ENCODE measurements at regions not wholly inside any gene's neighbourhood (a gene's known extent, or its start where the extent isn't known, plus 50 kb on each side); places are given as distances from the start of the nearest gene placed in this dataset.

DNA sequence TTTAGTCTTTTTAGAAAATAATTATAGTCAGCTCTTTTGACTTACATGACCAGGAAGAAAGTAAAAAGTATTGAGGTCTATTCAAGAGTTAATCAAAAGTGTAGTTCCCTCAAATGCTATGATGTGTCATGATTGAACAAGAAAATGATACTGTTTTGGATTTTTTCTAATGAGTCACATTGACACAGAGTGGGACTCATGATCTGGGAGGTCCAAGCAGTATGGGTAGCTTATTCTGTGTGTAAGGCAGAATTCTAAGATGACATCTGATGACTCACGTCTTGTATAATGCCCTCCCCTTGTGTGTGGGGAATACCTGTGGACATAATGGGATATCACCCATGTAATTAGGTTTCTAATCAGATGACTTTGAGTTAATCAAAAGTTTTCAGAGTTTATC lies 178.1 kb upstream of the DDHD1 start:
- in situ Hi-C loops (cut with MboI; ENCODE audit: low sequenced_read_pairs): no loop called here

DNA sequence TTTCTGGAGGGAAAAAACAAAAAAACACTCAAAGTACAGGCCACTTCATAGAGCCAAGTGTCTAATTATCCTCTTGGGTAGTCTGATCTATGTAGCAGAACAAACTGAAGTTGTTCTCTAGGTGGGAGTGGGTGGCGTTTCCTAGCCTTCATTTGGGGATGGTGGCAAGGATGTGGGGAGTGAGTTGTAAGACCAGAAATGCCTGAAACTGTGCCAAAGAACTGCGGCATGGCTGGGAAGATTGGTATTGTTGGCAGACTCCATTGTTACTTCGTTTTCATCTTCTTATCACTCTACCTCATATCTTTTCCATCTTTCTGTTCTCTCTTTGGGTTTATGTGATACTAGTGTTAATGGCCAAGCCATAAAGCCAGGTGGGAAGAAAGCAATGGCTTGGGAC lies 177.3 kb upstream of the DDHD1 start:
- in situ Hi-C loops (cut with MboI; ENCODE audit: low sequenced_read_pairs): no loop called here

DNA sequence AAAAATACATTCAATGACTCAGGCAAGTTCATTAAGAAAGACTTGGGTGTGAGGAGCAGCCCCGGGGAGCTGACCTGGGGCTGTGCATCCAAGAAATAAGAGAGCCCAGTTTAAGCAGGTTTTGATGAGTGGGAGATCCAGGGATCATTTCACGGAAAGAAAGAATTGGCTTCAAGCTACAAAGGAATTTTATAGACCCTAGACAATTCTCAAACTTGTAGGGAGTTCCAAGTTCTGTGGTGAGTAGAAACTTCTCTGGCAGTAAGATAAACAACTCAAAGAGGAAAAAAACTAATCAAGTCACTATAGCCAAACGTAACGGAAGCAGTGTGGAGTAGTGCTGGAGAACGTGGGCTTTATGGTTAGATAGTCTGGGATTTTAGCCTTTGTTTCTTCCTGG lies 175.7 kb upstream of the DDHD1 start:
- in situ Hi-C loops (cut with MboI; ENCODE audit: low sequenced_read_pairs): no loop called here

DNA sequence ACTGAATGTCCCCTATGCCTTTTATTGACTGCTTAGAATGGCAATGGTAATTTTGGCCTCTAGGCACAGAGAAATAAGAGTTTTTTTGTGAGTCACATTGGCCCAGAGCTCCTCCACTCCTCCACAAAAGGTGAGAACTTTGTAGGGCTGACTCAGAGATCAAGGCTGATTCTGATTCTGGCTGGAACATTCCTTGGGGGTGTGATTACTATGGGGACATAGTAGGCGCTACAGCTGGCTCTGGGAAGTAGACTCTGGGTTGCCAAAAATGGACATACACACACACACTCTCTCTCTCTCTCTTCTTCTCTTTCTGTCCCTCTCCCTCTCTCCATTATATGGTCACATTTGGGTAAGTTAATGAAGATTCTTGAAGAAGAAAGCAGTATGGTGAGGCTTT lies 174.6 kb upstream of the DDHD1 start:
- in situ Hi-C loops (cut with MboI; ENCODE audit: low sequenced_read_pairs): no loop called here

DNA sequence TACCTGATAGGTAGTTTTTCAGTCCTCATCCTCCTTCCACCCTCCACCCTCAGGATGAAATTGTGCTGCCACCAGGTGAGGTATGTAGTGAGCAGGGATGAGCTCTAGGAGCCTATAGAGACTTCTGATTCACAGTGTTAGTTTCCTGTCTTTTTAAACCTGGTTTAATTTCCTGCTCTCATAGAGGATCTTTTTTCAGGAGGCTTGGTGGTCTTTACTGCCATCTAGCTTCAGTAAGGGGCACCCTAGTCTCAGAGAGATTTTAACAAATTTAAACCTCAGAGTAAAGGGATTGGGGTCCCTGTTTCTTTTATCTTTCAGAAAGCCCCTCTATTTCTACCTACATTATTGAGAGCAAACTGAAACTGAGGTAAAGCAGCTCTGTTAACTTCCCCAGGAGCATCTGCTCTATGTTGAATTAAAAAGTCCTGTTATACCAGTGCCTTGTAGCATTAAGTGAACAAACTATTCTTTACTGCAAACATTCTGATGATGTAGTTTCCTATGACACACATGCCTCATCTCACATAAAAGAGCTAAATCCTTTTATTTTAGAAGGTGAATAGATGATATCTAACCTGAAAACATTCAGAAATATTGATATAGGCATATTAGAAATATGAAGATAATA lies 172.2 kb upstream of the DDHD1 start:
- in situ Hi-C loops (cut with MboI; ENCODE audit: low sequenced_read_pairs): no loop called here

DNA sequence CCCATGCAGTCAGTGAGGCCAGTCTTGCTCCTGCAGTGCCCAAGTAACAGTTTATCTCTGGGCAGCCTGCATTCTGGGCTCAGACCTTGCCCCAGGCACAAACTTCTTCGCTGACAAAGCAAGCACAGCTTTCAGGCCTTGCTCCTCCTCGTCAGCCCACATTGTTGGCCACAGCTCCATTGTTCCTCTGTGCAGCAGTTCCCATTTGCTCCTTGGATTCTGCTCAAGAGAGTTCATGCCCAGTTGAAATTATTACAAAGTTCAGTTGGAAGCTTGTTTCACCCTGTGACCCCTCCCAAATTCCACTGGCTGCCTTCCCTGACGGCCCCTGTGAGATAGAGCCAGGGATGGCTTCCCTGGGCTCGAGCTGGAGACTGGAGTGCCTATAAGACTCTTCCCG lies 163.4 kb upstream of the DDHD1 start:
- in situ Hi-C loops (cut with MboI; ENCODE audit: low sequenced_read_pairs): no loop called here

DNA sequence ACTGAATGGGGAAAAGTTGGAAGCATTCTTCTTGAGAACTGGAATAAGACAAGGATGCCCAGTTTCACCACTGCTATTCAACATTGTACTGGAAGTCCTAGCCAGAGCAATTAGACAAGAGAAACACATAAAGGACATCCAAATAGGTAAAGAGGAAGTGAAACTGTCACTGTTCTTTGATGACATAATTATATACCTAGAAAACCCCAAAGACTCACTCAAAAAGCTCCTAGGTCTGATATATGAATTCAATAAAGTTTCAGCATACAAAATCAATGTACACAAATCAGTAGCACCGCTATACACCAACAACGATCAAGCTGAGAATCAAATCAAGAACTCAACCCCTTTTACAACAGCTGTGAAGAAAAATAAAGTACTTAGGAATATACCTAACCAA lies 157.3 kb upstream of the DDHD1 start:
- in situ Hi-C loops (cut with MboI; ENCODE audit: low sequenced_read_pairs): no loop called here

DNA sequence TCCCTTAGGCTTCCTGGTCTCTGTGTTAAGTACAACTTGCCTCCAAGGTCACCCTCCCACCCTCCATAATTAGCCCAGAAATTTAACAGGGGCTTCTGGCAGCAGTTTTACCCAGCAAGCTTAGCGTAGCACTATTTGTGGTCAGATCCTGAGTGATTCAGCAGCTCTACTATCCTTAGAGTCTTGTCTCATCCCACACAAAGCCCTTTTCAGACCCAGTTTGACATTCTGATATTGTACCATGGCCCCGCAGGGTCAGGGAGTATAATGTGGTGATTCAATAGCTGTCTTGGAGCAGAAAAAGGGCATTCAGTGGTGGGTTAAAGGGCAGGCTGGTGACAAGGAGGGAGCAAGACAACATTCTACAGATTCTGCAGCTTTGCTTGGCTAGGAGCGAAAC lies 153.8 kb upstream of the DDHD1 start:
- in situ Hi-C loops (cut with MboI; ENCODE audit: low sequenced_read_pairs): no loop called here

DNA sequence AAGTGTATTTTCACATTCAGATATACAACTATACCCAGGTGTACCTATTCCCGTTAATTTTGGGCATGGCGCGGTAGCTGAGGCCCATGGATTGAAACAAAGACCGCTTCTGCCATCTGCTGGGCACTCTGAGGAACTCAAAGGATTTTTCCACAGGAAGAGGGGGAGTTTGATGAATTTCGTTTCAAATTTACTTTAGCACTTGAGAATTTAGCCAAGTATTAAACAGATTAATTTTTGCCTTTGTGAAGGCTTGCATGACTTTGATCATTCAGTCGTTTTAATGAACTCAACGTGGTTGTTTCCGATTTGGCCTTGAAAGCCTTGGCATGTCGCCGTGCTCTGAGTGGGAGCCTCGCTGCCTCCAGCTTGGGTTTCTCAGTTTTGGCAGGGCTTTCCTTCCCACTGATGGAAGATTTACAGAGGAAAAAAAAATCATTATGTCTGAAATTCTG lies 153.2 kb upstream of the DDHD1 start:
- in situ Hi-C loops (cut with MboI; ENCODE audit: low sequenced_read_pairs): no loop called here

DNA sequence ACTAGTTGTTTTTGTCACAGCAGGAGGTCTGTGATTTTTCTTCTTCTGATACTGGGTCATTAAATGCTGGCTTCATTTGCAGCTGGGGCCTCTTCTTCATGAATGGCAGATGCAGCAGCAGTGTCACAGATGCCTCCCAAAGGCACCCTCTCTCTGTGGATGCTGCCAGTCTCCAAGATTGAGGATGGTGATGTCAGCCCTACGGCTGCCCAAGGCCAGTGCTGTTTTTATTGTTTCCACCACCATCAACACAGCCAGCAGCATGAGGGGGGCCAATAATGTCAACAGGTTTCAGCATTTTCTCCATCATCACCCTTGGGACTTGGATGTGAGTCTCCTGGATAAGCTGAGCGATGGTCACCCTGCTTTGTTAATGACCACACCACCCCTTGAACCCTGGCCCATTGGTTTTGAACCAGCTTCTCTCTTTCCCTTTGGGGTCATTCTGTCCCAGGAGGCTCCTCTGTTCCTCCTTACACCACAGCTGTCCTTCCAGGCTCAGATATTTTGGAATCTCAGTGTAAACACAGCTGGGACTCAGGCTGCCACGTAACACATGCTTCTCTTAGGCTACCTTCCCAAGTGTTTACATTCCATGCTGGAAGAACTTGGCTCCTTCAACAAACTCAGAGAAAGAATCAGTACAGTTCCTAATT lies 151.7 kb upstream of the DDHD1 start:
- in situ Hi-C loops (cut with MboI; ENCODE audit: low sequenced_read_pairs): no loop called here

DNA sequence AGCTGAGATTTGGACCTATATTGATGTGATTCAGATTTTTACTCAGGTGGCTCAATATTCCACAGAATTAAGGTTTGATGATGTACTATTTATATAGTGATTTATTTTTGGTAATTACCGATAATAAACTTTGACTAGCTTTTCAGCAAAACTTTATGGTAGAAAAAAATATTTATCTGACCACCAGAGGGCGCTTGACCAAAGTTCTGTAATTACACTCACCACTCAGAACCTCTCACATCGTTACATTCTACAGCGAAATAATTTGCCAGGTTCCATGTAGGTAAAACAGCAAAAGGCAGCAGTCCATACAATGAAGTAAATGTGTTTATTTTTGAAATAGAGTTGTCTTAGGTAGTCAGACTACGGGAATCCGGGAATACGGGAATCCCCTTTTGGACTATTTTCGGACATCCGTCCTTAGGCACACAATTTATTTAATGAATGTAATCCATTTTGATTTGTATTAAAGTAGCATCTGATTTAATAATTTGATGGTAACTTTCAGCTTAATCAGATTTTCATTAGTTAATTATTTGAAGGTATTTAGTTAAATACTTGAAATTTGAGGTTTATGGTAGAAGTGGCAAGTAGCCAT lies 143.0 kb upstream of the DDHD1 start:
- in situ Hi-C loops (cut with MboI; ENCODE audit: low sequenced_read_pairs): no loop called here

DNA sequence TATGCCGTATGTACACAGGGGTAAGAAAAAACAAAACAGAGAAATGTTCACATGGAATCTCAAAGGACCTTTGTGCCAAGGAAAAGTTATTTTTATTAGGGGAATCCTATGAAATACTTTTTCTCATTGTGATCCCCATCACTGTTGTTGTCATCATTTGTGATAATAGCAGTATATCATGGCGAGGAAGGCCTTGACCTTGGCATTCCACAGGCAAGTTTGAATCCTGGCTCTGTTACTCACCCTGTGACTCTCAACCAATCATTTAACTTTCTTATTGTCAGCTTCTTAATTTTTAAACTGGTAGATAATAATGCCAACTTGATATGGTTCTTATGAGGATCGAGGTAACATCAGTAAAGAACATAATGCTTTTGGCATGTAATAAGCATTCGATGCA lies 142.2 kb upstream of the DDHD1 start:
- in situ Hi-C loops (cut with MboI; ENCODE audit: low sequenced_read_pairs): no loop called here

DNA sequence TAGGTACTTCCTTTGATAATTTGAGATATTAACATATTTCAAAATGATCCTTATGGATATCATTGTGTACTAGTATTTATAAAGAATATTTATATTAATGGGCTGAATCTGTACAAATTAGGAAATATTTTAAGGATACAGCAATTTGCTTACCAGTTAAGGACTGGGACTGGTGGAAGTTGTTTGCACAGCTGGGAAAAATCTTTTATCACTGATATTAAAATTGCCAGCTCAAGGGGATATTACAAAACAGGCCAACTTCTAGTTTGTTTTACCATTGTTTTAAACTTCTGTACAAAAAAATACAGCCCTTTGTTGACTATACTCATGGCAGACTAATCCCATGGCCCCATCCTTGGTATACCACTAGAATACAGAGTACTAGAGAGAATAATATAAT lies 133.2 kb upstream of the DDHD1 start:
- in situ Hi-C loops (cut with MboI; ENCODE audit: low sequenced_read_pairs): no loop called here

DNA sequence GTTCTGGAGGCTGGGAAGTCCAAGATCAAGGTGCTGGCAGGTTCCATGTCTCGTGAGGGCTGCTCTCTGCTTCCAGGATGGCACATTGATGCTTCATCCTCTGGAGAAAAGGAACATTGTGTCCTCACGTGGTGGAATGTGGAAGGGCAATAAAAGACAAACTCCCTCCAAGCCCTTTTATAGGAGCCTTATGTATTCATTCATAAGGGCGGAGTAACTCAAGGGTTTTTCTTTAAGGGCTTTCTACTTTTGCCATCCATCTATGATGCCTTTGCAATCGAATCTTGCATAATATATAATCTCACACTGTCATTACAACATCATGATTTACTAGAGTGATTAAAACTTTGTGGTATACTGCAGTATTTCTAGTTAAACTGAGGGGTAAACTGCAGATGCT lies 132.7 kb upstream of the DDHD1 start:
- in situ Hi-C loops (cut with MboI; ENCODE audit: low sequenced_read_pairs): no loop called here

DNA sequence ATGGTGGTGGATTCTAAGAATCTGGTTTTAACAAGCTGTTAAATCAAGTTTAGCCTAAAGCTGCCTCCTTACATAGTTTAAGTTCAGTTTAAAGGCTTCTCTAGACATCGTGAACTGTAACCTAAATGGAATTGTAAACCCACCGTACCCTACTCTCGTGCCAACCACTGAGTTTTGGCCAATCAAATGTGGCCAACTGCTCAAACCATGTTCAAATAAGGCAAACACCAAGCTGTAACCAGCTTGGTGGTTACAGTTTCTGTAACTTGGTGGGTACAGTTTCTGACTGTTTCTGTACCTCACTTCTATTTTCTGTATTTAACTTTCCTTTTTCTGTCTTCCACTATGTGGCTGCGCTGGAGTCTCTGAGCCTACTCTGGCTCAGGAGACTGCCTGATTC lies 131.9 kb upstream of the DDHD1 start:
- in situ Hi-C loops (cut with MboI; ENCODE audit: low sequenced_read_pairs): no loop called here

DNA sequence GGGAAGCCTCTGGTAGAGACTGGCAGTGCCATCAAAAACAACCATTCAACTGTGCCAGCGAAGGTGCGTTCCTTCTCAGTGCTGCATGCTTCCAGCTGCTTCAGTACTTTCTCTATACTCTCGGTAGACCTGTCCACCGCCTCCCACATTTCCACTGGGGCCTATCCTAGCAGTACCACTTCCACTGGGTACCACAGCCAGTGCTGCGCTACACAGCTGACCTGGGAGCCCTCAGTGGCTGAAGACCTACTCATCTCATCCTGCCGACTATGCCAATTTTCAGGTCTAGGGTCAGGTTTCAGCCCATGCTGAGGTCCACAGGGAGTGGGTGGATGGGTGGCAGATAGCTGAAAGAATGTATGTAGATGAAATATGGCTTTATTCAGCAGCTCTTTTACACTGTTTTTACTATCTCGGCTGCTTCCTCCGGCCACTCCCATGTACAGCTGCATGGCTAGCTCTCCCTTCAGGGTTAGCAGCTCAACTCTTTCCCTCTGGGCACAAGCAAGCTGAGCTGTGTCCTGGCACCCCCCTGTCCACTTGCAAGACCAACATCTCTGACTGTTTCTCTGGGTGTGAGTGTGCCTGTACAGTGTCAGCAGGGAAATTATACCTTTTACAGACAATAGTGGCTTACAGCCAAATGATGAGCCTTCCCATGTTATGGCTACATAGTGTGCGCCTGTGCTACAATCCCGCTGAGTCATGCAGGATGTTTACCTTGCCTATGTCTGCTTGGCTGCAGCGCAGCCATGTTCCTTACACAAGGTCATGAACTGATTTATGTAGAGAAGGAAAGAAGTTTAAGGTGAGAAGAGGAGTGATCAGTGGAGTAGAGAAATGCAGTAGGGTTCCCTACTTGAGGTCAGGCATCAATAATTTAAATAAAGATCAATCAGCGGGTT lies 125.7 kb upstream of the DDHD1 start:
- in situ Hi-C loops (cut with MboI; ENCODE audit: low sequenced_read_pairs): no loop called here

DNA sequence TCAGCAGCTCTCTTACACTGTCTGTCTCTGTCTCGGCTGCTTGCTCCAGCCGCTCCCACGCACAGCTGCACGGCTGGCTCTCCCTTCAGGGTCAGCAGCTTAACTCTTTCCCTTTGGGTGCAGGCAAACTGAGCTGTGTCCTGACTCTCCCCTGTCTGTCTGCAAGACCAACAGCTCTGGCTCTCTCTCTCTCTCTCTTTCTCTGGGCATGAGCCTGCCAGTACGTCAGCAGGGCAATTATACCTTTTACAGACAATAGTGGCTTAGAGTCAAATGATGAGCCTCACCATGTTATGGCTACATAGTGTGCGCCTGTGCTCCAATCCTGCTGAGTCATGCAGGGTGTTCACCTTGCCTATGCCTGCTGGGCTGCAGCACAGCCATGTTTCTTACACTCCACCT lies 120.5 kb upstream of the DDHD1 start:
- in situ Hi-C loops (cut with MboI; ENCODE audit: low sequenced_read_pairs): no loop called here

DNA sequence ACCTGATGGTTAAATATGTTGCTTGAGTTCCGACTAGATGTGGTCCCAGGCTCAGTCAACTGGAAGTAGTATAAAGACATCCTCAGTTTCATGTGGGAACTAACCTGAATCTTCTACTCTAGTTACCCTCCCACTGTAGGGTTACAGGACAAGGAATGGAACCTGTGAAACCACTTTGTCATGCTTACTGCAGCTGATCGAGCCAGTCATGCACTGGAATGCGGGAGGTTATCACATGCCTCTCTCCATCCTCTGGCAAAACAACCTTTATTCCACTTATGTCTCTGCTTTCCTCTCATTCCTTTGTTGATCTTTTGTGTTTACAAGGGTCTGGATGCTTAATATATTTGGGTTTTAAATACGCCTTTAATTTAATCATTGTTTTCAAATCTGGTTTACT lies 111.9 kb upstream of the DDHD1 start:
- in situ Hi-C loops (cut with MboI; ENCODE audit: low sequenced_read_pairs): no loop called here

DNA sequence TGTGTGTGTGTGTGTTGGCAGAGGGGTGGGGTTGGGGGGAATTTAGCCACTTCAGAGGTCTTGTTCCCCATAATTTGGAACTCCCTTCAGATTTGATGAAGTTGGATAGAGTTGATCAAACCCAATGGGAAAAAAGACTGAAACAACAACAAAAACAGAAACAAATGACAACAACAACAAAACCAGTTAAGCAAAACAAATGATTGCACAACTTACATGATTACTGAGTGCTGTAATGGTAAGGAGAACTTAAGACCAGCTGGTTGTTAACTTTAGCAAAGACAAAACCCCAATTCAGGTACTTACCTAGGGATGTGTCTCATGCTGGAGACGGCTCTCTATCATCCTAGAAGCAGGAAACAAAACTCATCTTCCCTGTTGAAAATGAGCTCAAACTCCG lies 107.8 kb upstream of the DDHD1 start:
- in situ Hi-C loops (cut with MboI; ENCODE audit: low sequenced_read_pairs): no loop called here

DNA sequence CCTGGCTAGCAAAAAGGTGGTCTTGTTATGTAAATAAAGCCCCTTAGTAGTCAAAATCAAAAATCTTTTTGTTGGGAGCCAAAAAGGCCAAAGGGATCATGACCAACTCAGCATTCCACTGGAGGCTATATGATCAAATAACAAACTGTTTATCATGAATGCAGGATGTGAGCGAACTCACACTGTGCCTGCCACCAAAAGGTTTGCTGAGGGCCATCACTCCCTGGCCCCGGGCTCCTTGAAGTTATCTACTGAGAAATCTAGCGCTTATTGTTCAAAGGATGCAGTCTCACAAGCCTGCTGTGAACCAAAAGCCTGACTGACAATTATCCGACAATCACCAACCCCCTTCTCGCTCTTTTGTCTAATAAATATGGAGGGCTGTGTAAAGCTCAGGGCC lies 107.2 kb upstream of the DDHD1 start:
- in situ Hi-C loops (cut with MboI; ENCODE audit: low sequenced_read_pairs): no loop called here

DNA sequence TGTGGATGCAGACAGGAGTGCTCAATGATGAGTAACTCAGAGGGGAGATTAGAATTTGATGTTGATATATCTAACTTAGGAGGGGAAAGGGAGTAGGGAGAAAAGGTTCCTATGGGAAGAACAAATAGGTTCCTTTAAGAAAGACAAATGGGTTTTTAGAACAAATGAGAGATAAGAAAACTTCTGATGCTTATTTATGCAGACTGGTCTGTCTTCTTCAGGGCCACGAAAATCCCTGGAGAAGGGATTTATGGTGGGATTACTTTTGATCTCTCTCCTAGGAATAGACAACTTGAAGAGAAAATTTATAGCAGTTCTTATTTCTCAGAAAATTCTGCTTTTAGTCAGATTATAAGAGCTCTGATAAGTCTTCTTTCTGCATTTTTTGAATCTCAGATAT lies 99.0 kb upstream of the DDHD1 start:
- in situ Hi-C loops (cut with MboI; ENCODE audit: low sequenced_read_pairs): no loop called here

DNA sequence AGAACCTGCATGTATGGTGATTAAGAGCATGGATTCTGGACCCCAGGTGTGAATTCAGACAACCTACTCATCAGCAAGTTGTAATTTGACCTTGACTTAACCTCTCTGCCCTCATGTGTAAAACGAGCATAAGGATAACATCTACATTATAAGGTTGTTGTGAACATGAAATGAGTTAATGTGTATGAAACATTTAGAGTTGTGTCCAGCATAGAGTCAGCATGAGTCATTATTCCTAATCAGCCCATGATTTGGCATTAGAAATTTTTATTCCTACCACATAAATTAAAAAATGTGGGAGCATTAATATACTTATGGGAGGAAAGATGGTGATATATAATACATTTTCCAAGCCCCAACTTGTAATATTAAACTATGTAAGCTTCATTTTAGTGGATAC lies 95.9 kb upstream of the DDHD1 start:
- in situ Hi-C loops (cut with MboI; ENCODE audit: low sequenced_read_pairs): no loop called here

All from HL-60/S4 treated with phorbol 12-myristate 13-acetate at 8.2 ng/mL for 4 days and 3 days (cell line).